HL-60 (cell line): ENCODE measurements at regions not wholly inside any gene's neighbourhood (a gene's known extent, or its start where the extent isn't known, plus 50 kb on each side); places are given as distances from the start of the nearest gene placed in this dataset.

Experiments
- DNase-seq, 2 experiments: peaks; one replicate each; pipeline ENCODE4 v3.0.0-alpha.2; 2010 to 2020; ENCODE audit warnings: low read depth in 1 of 2, low spot score in 1 of 2
- H3K27ac ChIP-seq: fragments of 250-450 bp; sonication (Bioruptor Pico); replicated peaks from 2 replicates; pipeline ENCODE4 v1.5.1; 2020; ENCODE audit warnings: mild to moderate bottlenecking, moderate library complexity
- H3K27me3 ChIP-seq: fragments of 250-450 bp; sonication (Bioruptor Pico); 2 replicates; pipeline ENCODE4 v1.5.1; 2021; ENCODE audit warnings: mild to moderate bottlenecking, moderate library complexity; ENCODE audit not compliant: insufficient read depth, poor library complexity, severe bottlenecking
- H3K4me3 ChIP-seq: replicated peaks from 2 replicates; pipeline ENCODE4 v1.5.1; 2011; ENCODE audit warnings: mild to moderate bottlenecking, control low read depth, low read length; ENCODE audit not compliant: insufficient read depth
- CTCF ChIP-seq: IDR thresholded peaks from one replicate; pipeline ENCODE4 v1.5.1; 2011; ENCODE audit warnings: low read length, control low read depth, inconsistent platforms; ENCODE audit not compliant: insufficient read depth
- GABPA ChIP-seq: IDR thresholded peaks from 2 replicates; pipeline ENCODE4 v1.6.1; 2012; ENCODE audit warnings: low read depth
- POLR2AphosphoS5 ChIP-seq: IDR thresholded peaks from 2 replicates; pipeline ENCODE4 v1.6.1; 2012; ENCODE audit warnings: low read depth
- TF ChIP-seq, protein P1 (sequence below): IDR thresholded peaks from 2 replicates; pipeline ENCODE4 v1.6.1; 2012; ENCODE audit warnings: low read depth; ENCODE audit not compliant: insufficient replicate concordance

DNA sequence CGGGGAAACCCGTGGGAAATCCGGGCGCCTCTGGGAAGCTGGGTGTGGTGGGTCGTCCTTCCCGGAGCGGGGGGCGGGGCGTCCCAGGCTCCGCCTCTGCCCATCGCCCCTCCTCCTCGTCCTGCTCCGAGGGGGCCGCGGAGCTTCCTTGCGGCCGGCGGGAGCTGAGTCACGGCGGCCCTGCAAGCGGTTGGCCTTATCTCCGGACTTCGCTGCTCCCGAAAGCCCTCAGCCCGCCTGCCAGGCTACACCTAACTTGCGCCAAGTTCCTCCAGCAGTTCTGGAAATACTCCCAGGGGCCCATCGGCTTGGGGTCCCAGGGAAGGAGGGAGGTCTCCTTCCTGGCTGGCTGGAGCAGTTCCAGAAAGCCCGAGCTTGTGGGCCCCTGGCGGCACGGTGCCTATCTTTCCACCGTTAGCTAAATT is 54.1 kb upstream of the CDKN2AIPNL start:
- H3K27me3 ChIP-seq, result no peaks in the 10 kb centered on the region
- TF ChIP-seq GABPA, result no peak
- TF ChIP-seq CTCF, result no peak
- 0 out of 2 replicates have a peak, but pooled peaks have one; percentile 36 for TF ChIP-seq POLR2AphosphoS5
- TF ChIP-seq, protein P1, sequence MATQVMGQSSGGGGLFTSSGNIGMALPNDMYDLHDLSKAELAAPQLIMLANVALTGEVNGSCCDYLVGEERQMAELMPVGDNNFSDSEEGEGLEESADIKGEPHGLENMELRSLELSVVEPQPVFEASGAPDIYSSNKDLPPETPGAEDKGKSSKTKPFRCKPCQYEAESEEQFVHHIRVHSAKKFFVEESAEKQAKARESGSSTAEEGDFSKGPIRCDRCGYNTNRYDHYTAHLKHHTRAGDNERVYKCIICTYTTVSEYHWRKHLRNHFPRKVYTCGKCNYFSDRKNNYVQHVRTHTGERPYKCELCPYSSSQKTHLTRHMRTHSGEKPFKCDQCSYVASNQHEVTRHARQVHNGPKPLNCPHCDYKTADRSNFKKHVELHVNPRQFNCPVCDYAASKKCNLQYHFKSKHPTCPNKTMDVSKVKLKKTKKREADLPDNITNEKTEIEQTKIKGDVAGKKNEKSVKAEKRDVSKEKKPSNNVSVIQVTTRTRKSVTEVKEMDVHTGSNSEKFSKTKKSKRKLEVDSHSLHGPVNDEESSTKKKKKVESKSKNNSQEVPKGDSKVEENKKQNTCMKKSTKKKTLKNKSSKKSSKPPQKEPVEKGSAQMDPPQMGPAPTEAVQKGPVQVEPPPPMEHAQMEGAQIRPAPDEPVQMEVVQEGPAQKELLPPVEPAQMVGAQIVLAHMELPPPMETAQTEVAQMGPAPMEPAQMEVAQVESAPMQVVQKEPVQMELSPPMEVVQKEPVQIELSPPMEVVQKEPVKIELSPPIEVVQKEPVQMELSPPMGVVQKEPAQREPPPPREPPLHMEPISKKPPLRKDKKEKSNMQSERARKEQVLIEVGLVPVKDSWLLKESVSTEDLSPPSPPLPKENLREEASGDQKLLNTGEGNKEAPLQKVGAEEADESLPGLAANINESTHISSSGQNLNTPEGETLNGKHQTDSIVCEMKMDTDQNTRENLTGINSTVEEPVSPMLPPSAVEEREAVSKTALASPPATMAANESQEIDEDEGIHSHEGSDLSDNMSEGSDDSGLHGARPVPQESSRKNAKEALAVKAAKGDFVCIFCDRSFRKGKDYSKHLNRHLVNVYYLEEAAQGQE, result no peak
- DNase-seq, result peak; percentile 45 to 57
- peak overlapping the region; percentile 86 for H3K27ac ChIP-seq
- H3K4me3 ChIP-seq, result peak overlapping the region; percentile 30

DNA sequence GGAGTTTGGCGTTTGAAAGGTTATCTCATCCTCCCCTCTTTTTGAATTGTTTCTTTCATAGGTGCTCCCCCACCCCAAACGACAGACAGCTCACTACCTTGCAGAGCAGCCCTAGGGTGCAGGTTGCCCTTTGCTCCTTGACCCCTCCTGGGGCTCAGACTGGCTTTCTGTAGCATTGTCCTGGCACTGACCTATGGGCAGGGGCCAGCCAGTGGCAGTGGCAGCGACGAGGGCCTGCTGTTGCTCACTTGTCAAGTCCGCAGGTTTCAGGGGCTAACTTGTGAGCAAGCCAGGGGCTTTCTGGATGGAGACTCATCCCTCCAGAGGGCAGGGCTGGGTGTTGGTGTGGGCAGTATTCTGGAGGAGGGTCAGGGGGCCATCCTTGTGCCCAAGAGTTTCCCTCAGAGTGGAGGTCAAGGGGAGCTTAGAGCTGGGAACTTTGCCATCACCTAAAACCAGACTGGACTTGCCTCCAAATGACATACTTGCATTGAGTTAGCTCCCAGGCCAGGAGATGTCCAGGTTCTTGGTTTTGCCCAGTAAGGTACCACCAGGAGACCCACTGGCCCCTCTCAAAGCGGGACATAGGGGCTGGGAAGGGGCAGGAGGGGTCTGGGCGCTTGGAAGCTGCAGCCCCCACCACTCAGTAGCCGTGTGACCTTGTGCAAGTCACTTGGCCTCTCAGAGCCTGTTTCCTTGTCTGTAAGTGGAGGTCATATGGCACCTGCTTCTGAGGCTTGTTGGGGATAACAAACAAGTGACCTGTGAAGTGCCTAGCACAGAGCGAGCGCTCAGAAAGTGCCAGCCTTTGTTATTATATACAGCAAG is 53.5 kb upstream of the CDKN2AIPNL start:
- DNase-seq, result no peak
- no peaks in the 10 kb centered on the region for H3K27me3 ChIP-seq
- TF ChIP-seq CTCF (no peak), POLR2AphosphoS5 (no peak), GABPA (no peak)
- TF ChIP-seq, protein P1, result no peak
- H3K27ac ChIP-seq, result peak overlapping the region; percentile 86
- peak overlapping the region; percentile 30 for H3K4me3 ChIP-seq

DNA sequence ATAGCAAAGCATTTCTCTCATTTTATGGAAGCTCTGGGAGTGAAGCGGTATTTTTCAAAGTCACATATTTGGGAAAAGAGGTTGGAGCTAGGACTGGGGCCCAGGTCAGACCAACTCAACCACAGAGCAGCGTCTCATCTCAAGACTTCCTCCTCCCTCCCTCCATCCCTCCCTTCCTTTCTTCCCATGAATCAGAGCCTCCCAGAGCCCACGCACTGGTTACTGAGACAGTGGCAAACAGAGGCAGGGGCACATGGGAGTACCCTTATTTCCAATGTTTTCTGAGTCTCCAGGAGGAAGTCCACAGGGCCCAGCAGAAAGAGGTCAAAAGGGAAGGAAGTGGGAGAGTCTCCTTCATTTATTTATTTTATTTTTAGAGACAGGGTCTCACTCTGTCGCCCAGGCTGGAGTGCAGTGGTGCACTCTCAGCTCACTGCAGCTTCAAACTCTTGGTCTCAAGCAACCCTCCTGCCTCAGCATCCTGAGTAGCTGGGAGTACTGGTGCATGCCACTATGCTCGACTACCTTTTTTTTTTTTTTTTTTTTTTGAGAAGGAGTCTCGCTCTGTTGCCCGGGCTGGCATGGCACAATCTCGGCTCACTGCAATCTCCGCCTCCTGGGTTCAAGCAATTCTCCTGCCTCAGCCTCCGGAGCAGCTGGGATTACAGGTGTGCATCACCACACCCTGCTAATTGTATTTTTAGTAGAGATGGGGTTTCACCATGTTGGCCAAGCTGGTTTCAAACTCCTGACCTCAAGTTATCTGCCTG is 52.5 kb upstream of the CDKN2AIPNL start:
- no peak for DNase-seq
- Histone ChIP-seq H3K4me3 (no peak overlapping the region), H3K27ac (no peak overlapping the region), H3K27me3 (no peaks in the 10 kb centered on the region)
- TF ChIP-seq POLR2AphosphoS5, result no peak
- TF ChIP-seq CTCF, result no peak
